Fibroblast of mammary gland (primary cell): ENCODE measurements at regions not wholly inside any gene's neighbourhood (a gene's known extent, or its start where the extent isn't known, plus 50 kb on each side); places are given as distances from the start of the nearest gene placed in this dataset.

Experiments
- DNase-seq: peaks from one replicate; pipeline ENCODE4 v3.0.0-alpha.2; 2010; ENCODE audit warnings: low read depth
- H3K4me3 ChIP-seq: 2 replicates; pipeline ENCODE4 v1.5.1; 2011; ENCODE audit warnings: low read depth, mild to moderate bottlenecking, low read length, moderate library complexity; ENCODE audit not compliant: control insufficient read depth
- TF ChIP-seq, protein P1 (sequence below): conservative IDR thresholded peaks from 2 replicates; pipeline ENCODE4 v1.5.1; 2011; ENCODE audit warnings: low read depth, low read length, inconsistent platforms; ENCODE audit not compliant: control insufficient read depth, insufficient read depth

DNA sequence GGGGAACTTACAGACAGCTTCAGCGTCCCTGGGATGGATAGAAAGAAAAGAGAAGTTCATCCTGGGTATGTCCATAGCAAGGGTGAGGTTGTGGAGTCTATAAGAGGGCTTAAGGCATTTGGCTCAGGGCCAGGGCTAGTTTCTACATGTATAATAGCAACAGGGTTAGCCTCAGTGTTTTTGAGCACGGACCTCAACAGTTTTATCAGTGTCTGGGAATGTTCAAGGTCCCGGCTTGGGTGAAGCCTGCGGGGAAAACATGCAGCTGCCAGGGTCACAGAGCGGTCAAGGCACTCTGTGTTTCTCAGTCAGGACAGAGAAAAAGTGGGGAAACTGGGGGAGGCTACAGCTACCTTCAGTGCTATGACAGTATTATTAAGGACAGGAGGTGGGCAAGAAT, 427.7 kb upstream of the HS6ST1 start:
- H3K4me3 ChIP-seq: no peak overlapping the region

DNA sequence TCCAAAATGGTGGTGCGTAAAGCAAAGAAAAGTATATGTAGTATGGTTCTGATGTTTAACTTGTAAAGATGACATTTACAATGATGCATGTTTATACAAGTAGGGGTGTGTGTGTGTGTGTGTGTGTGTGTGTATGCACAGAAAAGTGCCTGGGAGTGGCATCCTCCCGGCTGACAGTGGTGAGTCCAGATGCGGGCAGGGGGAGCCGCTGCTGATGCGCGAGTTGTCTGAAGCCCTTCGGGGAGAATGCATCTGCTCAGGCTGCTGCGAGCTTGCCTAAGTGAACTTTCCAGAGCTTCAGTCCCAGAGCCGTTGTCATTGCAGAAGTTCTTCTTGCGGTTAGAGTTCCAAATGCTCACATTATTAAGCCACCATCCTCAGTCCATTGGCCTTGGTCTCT, 429.7 kb upstream of the HS6ST1 start:
- no peak overlapping the region for H3K4me3 ChIP-seq
- DNase-seq: no peak
- TF ChIP-seq, protein P1, sequence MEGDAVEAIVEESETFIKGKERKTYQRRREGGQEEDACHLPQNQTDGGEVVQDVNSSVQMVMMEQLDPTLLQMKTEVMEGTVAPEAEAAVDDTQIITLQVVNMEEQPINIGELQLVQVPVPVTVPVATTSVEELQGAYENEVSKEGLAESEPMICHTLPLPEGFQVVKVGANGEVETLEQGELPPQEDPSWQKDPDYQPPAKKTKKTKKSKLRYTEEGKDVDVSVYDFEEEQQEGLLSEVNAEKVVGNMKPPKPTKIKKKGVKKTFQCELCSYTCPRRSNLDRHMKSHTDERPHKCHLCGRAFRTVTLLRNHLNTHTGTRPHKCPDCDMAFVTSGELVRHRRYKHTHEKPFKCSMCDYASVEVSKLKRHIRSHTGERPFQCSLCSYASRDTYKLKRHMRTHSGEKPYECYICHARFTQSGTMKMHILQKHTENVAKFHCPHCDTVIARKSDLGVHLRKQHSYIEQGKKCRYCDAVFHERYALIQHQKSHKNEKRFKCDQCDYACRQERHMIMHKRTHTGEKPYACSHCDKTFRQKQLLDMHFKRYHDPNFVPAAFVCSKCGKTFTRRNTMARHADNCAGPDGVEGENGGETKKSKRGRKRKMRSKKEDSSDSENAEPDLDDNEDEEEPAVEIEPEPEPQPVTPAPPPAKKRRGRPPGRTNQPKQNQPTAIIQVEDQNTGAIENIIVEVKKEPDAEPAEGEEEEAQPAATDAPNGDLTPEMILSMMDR: no peak

More for the DNA sequence above, 427.7 kb upstream of the HS6ST1 start:
- TF ChIP-seq, protein P1: no peak
- DNase-seq: peak; percentile 55

DNA sequence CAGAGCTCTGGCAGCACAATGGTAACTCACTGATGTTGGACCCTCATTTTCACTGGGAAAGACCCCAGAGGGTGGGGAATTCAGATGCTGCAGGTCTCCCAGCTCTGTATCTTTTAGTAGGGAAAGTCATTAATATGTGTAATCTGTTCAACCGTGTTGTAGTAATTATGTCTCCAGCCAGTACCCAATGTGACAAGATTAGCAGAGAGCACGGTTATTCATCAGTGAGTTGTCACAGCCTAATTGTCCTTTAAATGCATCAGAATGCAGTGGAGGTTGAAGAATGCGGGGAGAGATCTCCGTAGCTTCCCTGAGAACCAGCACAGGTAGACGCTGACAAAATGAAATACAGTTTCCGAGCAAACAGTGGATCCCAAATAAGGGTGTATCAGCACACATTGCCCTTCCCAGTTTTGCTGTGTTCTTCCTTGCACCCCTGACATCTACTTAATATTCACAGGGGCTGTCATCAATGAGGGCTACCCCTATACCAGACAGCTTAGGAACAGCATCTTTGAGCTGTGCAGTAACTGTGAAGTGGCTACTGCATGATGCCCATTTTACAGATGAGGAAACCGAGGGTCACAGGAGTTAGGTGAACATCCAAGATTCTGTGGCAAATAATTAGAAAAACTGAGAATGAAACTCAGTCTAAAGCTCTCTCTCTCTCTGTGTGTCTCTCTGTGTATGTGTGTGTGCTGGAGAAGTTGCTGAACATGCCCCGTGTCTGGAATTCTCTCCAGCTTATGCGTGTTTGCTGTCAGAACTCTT, 430.4 kb upstream of the HS6ST1 start:
- H3K4me3 ChIP-seq: no peak overlapping the region
- no peak for DNase-seq
- TF ChIP-seq, protein P1: no peak

DNA sequence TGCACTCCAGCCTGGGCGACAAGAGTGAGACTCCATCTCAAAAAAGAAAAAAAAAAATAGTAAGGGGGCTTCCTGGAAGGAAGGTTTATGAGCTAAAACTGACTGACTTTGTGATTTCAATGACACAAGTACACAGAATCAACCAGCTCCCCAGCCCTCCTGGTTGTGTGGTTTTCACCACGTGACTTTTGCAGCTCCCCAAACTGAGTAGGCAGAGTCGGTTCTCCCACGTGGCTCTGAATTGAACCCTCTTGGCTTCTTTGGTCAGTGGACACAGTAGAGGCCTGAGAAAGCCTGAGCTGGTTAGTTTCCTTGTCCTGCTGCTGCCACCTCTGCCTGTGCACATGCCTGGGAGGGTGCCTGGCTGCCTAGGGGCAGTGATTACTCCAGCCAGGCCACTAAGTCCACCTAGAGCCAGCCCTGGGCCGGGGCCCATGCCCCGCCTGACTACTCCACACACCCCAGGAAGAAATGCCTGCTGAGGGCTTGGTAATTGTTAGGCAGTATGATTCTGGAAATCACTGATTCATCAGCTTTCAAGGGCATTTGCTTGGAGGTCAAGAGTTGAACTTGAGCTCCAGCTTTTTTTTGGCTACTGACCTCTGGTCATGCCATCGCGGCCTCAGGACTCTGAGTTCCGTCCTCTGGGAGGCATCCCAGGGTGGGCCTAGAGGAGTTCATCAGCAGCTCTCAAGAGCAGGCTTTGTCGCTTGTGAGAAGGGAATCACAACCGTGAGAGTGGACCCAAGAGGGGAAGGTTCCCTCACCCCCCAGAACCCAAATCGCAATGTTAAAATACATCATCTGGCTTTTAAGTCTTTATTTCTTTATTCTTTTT, 431.9 kb upstream of the HS6ST1 start:
- no peak overlapping the region for H3K4me3 ChIP-seq
- TF ChIP-seq, protein P1: no peak
- no peak for DNase-seq

DNA sequence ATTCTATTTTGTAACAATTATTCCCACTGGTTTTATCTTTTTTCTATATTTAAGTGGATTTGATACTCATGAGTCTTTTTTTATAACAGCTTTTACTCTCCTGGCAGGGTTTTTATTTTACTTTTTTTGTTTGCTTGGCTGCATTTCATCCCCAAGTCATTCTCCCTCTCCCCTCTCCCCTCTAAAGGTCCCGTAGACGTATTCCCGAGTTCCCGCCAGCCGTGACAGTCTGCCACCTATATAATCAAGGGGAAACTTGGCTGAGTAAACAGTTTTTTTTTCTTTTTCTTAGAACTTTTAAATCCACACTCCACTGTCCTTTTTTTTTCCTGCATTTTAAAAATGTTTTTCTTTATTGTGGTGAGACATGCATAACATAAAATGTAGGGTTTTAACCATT, 433.1 kb upstream of the HS6ST1 start:
- no peak overlapping the region for H3K4me3 ChIP-seq
- TF ChIP-seq, protein P1: no peak
- no peak for DNase-seq

DNA sequence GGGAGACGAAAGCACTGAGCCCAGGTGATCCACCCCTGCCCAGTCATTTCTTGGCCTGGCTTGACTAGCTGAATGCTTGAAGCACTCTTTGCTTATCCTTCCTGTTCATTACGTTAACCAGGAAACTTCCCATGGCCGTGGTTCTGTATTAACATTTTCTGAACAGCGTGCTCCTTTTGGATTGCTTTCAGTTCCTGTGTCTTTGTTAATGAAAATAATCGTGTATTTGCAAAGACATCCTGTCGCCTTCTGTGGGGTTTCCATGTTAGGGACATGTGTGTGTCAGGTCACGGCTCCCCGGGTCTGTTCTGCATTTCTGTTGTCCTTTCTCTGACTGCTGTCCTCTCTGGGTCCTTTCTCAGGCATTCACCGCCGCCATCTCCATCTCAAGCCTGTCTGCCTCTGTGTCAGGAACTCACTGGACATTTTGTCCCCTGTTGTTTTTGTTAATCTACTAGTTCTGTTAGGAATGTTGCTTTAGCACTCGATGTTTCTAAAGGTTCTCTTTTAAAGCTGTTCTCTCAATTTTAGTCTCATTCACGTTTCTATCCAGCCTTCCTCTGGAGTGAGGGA, 434.1 kb upstream of the HS6ST1 start:
- DNase-seq: no peak
- TF ChIP-seq, protein P1: no peak
- H3K4me3 ChIP-seq: no peak overlapping the region
